Endodermal cell (in vitro differentiated cells): ENCODE measurements at regions not wholly inside any gene's neighbourhood (a gene's known extent, or its start where the extent isn't known, plus 50 kb on each side); places are given as distances from the start of the nearest gene placed in this dataset.

ENCODE experiments used
- DNase-seq: peaks from one replicate; pipeline ENCODE4 v3.0.0-alpha.2; 2017
- H3K27ac ChIP-seq: 2 replicates; pipeline ENCODE4 v1.5.1; 2013; ENCODE audit warnings: mild to moderate bottlenecking, low read depth, low read length, moderate library complexity
- H3K27me3 ChIP-seq: 2 replicates; pipeline ENCODE4 v1.6.1; 2013; ENCODE audit warnings: mild to moderate bottlenecking, low read length, moderate library complexity; ENCODE audit not compliant: insufficient read depth, control insufficient read depth, poor library complexity, severe bottlenecking
- H3K36me3 ChIP-seq: 2 replicates; pipeline ENCODE4 v1.7.0; 2013; ENCODE audit warnings: mild to moderate bottlenecking, low read length, moderate library complexity; ENCODE audit not compliant: control insufficient read depth, insufficient read depth
- H3K4me1 ChIP-seq: one replicate; pipeline ENCODE4 v1.7.0; 2013; ENCODE audit warnings: low read length; ENCODE audit not compliant: control insufficient read depth, insufficient read depth
- H3K4me3 ChIP-seq: 2 replicates; pipeline ENCODE4 v1.5.1; 2013; ENCODE audit warnings: mild to moderate bottlenecking, low read length, moderate library complexity
- H3K9ac ChIP-seq: 2 replicates; pipeline ENCODE4 v1.6.1; 2013; ENCODE audit warnings: mild to moderate bottlenecking, low read length, moderate library complexity; ENCODE audit not compliant: poor library complexity, severe bottlenecking; ENCODE audit errors: extremely low read depth
- H3K9me3 ChIP-seq: 2 replicates; pipeline ENCODE4 v1.6.1; 2013; ENCODE audit warnings: mild to moderate bottlenecking, low read length, moderate library complexity; ENCODE audit not compliant: control insufficient read depth
- H3K27ac Mint-ChIP-seq: 2 replicates; pipeline ENCODE4 v1.8.0; 2020; ENCODE audit warnings: mixed read lengths
- H3K27me3 Mint-ChIP-seq: 2 replicates; pipeline ENCODE4 v1.8.0; 2021; ENCODE audit warnings: mild to moderate bottlenecking, mixed read lengths; ENCODE audit not compliant: insufficient read depth
- H3K36me3 Mint-ChIP-seq: 2 replicates; pipeline ENCODE4 v1.8.0; 2020; ENCODE audit warnings: low read depth, mixed read lengths
- H3K4me1 Mint-ChIP-seq: 2 replicates; pipeline ENCODE4 v1.8.0; 2020; ENCODE audit warnings: mixed read lengths
- H3K4me3 Mint-ChIP-seq: 2 replicates; pipeline ENCODE4 v1.8.0; 2020; ENCODE audit warnings: mild to moderate bottlenecking, moderate library complexity, mixed read lengths
- H3K9me3 Mint-ChIP-seq: 2 replicates; pipeline ENCODE4 v1.8.0; 2020; ENCODE audit warnings: mild to moderate bottlenecking, mixed read lengths
- WGBS, 2 experiments: methylation state at CpG; one replicate each; pipeline versions ENCODE4 v1.1.5 to v1.1.7; 2013; ENCODE audit warnings: missing lambda C conversion rate in 2 of 2, mixed read lengths in 1 of 2; ENCODE audit not compliant: insufficient coverage in 1 of 2, insufficient read length in 1 of 2; 5-methylcytosine and 5-hydroxymethylcytosine counted together
- TF ChIP-seq, protein P1 (sequence below): fragments of 200-600 bp; sonication (generic); conservative IDR thresholded peaks from 2 replicates; pipeline ENCODE4 v1.5.0; 2021; ENCODE audit warnings: antibody characterized with exemption, mild to moderate bottlenecking

GRCh38 chr5:30450153-30450552, 743.3 kb upstream of the CDH6 start:
- Histone ChIP-seq H3K4me1 (no peaks in the 10 kb centered on the region), H3K27ac (no peak overlapping the region), H3K9ac (no peak overlapping the region), H3K4me3 (no peak overlapping the region), H3K9me3 (no peaks in the 10 kb centered on the region), H3K36me3 (no peaks in the 10 kb centered on the region), H3K27me3 (no peaks in the 10 kb centered on the region)
- TF ChIP-seq, protein P1, sequence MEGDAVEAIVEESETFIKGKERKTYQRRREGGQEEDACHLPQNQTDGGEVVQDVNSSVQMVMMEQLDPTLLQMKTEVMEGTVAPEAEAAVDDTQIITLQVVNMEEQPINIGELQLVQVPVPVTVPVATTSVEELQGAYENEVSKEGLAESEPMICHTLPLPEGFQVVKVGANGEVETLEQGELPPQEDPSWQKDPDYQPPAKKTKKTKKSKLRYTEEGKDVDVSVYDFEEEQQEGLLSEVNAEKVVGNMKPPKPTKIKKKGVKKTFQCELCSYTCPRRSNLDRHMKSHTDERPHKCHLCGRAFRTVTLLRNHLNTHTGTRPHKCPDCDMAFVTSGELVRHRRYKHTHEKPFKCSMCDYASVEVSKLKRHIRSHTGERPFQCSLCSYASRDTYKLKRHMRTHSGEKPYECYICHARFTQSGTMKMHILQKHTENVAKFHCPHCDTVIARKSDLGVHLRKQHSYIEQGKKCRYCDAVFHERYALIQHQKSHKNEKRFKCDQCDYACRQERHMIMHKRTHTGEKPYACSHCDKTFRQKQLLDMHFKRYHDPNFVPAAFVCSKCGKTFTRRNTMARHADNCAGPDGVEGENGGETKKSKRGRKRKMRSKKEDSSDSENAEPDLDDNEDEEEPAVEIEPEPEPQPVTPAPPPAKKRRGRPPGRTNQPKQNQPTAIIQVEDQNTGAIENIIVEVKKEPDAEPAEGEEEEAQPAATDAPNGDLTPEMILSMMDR = no peak
- H3K4me1 Mint-ChIP-seq = peaks cover 6% of the 10 kb centered on the region
- WGBS, 2 experiments = 82% methylated on average over 1 of the region's 1 CpG; no CpG with 5 or more reads in 1 of the 2 experiments
- no peak for DNase-seq
- H3K27me3 Mint-ChIP-seq = no peaks in the 10 kb centered on the region
- no peaks in the 10 kb centered on the region for H3K9me3 Mint-ChIP-seq
- H3K36me3 Mint-ChIP-seq = no peaks in the 10 kb centered on the region
- H3K27ac Mint-ChIP-seq = no peak overlapping the region
- no peak overlapping the region for H3K4me3 Mint-ChIP-seq

DNA sequence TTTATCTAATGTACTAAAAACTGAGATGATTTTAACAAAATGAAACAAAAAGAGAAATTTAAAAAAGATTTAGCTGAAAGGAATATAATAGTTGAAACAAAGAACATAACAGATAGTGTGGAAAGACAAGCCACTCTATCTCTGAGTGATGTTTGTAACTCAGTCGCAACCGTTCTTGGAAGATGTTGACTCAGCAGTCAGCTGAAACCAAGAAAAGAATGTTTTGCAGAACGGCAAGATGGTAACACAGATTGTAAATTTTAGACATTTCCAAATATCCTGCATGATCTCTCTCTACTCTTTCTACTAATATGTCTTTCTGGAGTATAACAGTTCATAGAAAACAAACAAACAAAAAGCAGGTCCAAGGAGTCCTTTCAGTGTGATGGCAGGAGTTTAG, 746.1 kb upstream of the CDH6 start:
- TF ChIP-seq, protein P1 = no peak
- peaks cover 2% of the 10 kb centered on the region for H3K4me1 Mint-ChIP-seq
- no peak overlapping the region for H3K4me3 ChIP-seq
- H3K9me3 Mint-ChIP-seq = no peaks in the 10 kb centered on the region
- H3K27me3 ChIP-seq = no peaks in the 10 kb centered on the region
- no peaks in the 10 kb centered on the region for H3K4me1 ChIP-seq
- WGBS, 2 experiments = 95 to 96% methylated on average over 2 to 3 of the region's 3 CpGs
- H3K36me3 Mint-ChIP-seq = no peaks in the 10 kb centered on the region
- no peak overlapping the region for H3K4me3 Mint-ChIP-seq
- no peaks in the 10 kb centered on the region for H3K9me3 ChIP-seq
- no peak overlapping the region for H3K27ac Mint-ChIP-seq
- no peak overlapping the region for H3K27ac ChIP-seq
- H3K27me3 Mint-ChIP-seq = no peaks in the 10 kb centered on the region
- DNase-seq = no peak
- no peaks in the 10 kb centered on the region for H3K36me3 ChIP-seq
- H3K9ac ChIP-seq = no peak overlapping the region

DNA sequence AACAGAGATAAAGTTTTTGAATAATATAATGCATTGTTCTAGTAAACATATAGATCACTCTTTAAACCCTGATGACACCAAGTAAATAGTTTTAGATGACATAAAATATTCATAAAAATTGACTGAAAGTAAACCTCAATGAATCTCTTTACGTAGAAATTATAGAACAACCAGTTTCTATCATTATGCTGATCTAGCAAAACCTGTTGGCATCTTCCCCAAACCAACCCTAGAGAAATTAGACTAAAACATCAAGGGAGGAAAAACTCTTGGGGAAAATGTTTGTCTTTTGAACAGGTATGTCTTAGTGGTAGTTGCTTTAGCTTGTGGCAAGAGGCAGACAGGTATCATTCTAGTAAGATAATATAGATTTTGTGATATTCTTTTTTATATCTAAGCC, 747.0 kb upstream of the CDH6 start:
- WGBS, 2 experiments = 83 to 100% methylated on average over 1 of the region's 1 CpG
- Mint-ChIP-seq H3K27me3 (no peaks in the 10 kb centered on the region), H3K9me3 (no peaks in the 10 kb centered on the region), H3K4me3 (no peak overlapping the region), H3K36me3 (no peaks in the 10 kb centered on the region), H3K4me1 (peaks cover 2% of the 10 kb centered on the region), H3K27ac (no peak overlapping the region)
- no peak for DNase-seq
- H3K27me3 ChIP-seq = no peaks in the 10 kb centered on the region
- TF ChIP-seq, protein P1 = no peak
- H3K27ac ChIP-seq = no peak overlapping the region
- no peaks in the 10 kb centered on the region for H3K36me3 ChIP-seq
- no peak overlapping the region for H3K9ac ChIP-seq
- H3K9me3 ChIP-seq = no peaks in the 10 kb centered on the region
- H3K4me1 ChIP-seq = no peaks in the 10 kb centered on the region
- no peak overlapping the region for H3K4me3 ChIP-seq
